Trophoblast cell (in vitro differentiated cells and primary cell): ENCODE measurements at regions not wholly inside any gene's neighbourhood (a gene's known extent, or its start where the extent isn't known, plus 50 kb on each side); places are given as distances from the start of the nearest gene placed in this dataset.

ENCODE experiments used
- DNase-seq, 2 donors: peaks; one replicate each; pipeline ENCODE4 v3.0.0-alpha.2; 2016
- H2AFZ ChIP-seq: 2 replicates; pipeline ENCODE4 v1.6.1; 2013; ENCODE audit warnings: low read length, moderate library complexity, mild to moderate bottlenecking; ENCODE audit not compliant: insufficient read depth, poor library complexity
- H2AK5ac ChIP-seq: 2 replicates; pipeline ENCODE4 v1.6.1; 2013; ENCODE audit warnings: mild to moderate bottlenecking, low read length
- H2BK120ac ChIP-seq: 2 replicates; pipeline ENCODE4 v1.6.1; 2013; ENCODE audit warnings: low read length, mild to moderate bottlenecking, moderate library complexity; ENCODE audit not compliant: insufficient read depth, poor library complexity
- H2BK12ac ChIP-seq: 2 replicates; pipeline ENCODE4 v1.6.1; 2013; ENCODE audit warnings: mild to moderate bottlenecking, low read length, moderate library complexity
- H2BK5ac ChIP-seq: 2 replicates; pipeline ENCODE4 v1.6.1; 2013; ENCODE audit warnings: low read length, low read depth, moderate library complexity, mild to moderate bottlenecking; ENCODE audit not compliant: poor library complexity
- H3K14ac ChIP-seq: 2 replicates; pipeline ENCODE4 v1.6.1; 2013; ENCODE audit warnings: mild to moderate bottlenecking, low read length
- H3K18ac ChIP-seq: 2 replicates; pipeline ENCODE4 v1.6.1; 2013; ENCODE audit warnings: mild to moderate bottlenecking, low read length
- H3K23ac ChIP-seq: 2 replicates; pipeline ENCODE4 v1.6.1; 2013; ENCODE audit warnings: low read length
- H3K27ac ChIP-seq: 2 replicates; pipeline ENCODE4 v1.5.1; 2013; ENCODE audit warnings: low read depth, mild to moderate bottlenecking, inconsistent platforms, low read length, moderate library complexity
- H3K27me3 ChIP-seq: 2 replicates; pipeline ENCODE4 v1.6.1; 2013; ENCODE audit warnings: inconsistent platforms, mild to moderate bottlenecking, low read length, moderate library complexity; ENCODE audit not compliant: insufficient read depth
- H3K36me3 ChIP-seq, 2 experiments: 1 replicate in 1 of 2; 2 replicates in 1 of 2; pipeline ENCODE4 v1.6.1; 2013; ENCODE audit warnings: low read length in 2 of 2, mild to moderate bottlenecking in 2 of 2, moderate library complexity in 1 of 2; ENCODE audit not compliant: insufficient read depth in 2 of 2, control insufficient read depth in 1 of 2
- H3K4ac ChIP-seq: 2 replicates; pipeline ENCODE4 v1.6.1; 2013; ENCODE audit warnings: low read depth, mild to moderate bottlenecking, low read length, moderate library complexity
- H3K4me1 ChIP-seq, 2 experiments: 1 replicate in 1 of 2; 2 replicates in 1 of 2; pipeline ENCODE4 v1.6.1; 2013; ENCODE audit warnings: low read length in 2 of 2, mild to moderate bottlenecking in 2 of 2, moderate library complexity in 1 of 2; ENCODE audit not compliant: insufficient read depth in 2 of 2, control insufficient read depth in 1 of 2
- H3K4me2 ChIP-seq: 2 replicates; pipeline ENCODE4 v1.6.1; 2013; ENCODE audit warnings: inconsistent platforms, mild to moderate bottlenecking, low read length, moderate library complexity
- H3K4me3 ChIP-seq: 2 replicates; pipeline ENCODE4 v1.5.1; 2013; ENCODE audit warnings: mild to moderate bottlenecking, low read depth, low read length, inconsistent platforms
- H3K79me1 ChIP-seq: one replicate; pipeline ENCODE4 v1.6.1; 2013; ENCODE audit warnings: low read length
- H3K79me2 ChIP-seq: 2 replicates; pipeline ENCODE4 v1.6.1; 2013; ENCODE audit warnings: low read length, mild to moderate bottlenecking; ENCODE audit not compliant: control insufficient read depth, insufficient read depth, poor library complexity
- H3K9ac ChIP-seq: 2 replicates; pipeline ENCODE4 v1.6.1; 2013; ENCODE audit warnings: mild to moderate bottlenecking, low read length
- H3K9me3 ChIP-seq: 2 replicates; pipeline ENCODE4 v1.6.1; 2013; ENCODE audit warnings: low read depth, mild to moderate bottlenecking, control low read depth, inconsistent platforms, low read length; ENCODE audit not compliant: insufficient read depth
- H4K12ac ChIP-seq: 2 replicates; pipeline ENCODE4 v1.6.1; 2013; ENCODE audit warnings: low read depth, mild to moderate bottlenecking, low read length, moderate library complexity
- H4K8ac ChIP-seq: 2 replicates; pipeline ENCODE4 v1.6.1; 2013; ENCODE audit warnings: low read depth, mild to moderate bottlenecking, low read length, moderate library complexity
- H4K91ac ChIP-seq: one replicate; pipeline ENCODE4 v1.6.1; 2013; ENCODE audit warnings: low read depth, mild to moderate bottlenecking, low read length, moderate library complexity
- WGBS: extraction: QIAGEN DNeasy Blood & Tissue Kit; methylation state at CpG from one replicate; pipeline ENCODE4 v1.1.7; 2013; ENCODE audit warnings: missing lambda C conversion rate; ENCODE audit not compliant: insufficient read length, insufficient coverage; ENCODE audit errors: extremely low coverage; 5-methylcytosine and 5-hydroxymethylcytosine counted together

DNA sequence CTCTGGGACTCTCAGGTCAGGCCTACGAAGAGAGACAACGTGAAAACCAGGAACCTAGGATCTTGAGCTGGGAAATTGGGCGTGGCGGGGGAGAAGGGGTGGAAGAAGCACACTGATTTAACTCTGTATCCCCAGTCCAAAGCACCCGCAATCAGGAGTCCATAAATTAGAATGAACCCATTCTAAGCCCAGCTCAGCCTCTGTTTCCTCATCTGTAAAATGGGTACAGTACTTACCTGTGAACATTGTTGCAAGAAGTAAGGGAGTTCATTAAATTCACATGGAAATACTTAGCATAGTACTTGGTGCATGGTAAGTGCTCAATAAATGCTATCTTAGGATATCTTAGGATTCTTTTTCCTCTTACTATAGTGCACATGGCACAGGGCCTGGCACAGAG is 326.7 kb downstream of the BCOR start:
- H4K12ac ChIP-seq, result no peak overlapping the region
- H3K9ac ChIP-seq, result no peak overlapping the region
- no peak overlapping the region for H3K14ac ChIP-seq
- H3K4ac ChIP-seq, result no peak overlapping the region
- no peak for DNase-seq
- H3K18ac ChIP-seq, result no peak overlapping the region
- no peak overlapping the region for H3K23ac ChIP-seq
- H3K27ac ChIP-seq, result no peak overlapping the region
- H3K4me3 ChIP-seq, result no peak overlapping the region
- H2AFZ ChIP-seq, result no peak overlapping the region
- peaks cover 3 to 9% of the 10 kb centered on the region in 2 experiments for H3K4me1 ChIP-seq
- no peak overlapping the region for H4K8ac ChIP-seq
- H2BK5ac ChIP-seq, result no peak overlapping the region
- H2BK12ac ChIP-seq, result no peak overlapping the region
- no CpG with 5 or more reads among the region's 5 CpGs for WGBS
- H4K91ac ChIP-seq, result no peak overlapping the region
- no peak overlapping the region for H2AK5ac ChIP-seq
- no peaks in the 10 kb centered on the region for H3K36me3 ChIP-seq
- no peaks in the 10 kb centered on the region for H3K9me3 ChIP-seq
- H3K27me3 ChIP-seq, result no peaks in the 10 kb centered on the region
- H3K79me2 ChIP-seq, result no peaks in the 10 kb centered on the region
- H3K79me1 ChIP-seq, result no peaks in the 10 kb centered on the region
- no peak overlapping the region for H3K4me2 ChIP-seq
- H2BK120ac ChIP-seq, result no peak overlapping the region

DNA sequence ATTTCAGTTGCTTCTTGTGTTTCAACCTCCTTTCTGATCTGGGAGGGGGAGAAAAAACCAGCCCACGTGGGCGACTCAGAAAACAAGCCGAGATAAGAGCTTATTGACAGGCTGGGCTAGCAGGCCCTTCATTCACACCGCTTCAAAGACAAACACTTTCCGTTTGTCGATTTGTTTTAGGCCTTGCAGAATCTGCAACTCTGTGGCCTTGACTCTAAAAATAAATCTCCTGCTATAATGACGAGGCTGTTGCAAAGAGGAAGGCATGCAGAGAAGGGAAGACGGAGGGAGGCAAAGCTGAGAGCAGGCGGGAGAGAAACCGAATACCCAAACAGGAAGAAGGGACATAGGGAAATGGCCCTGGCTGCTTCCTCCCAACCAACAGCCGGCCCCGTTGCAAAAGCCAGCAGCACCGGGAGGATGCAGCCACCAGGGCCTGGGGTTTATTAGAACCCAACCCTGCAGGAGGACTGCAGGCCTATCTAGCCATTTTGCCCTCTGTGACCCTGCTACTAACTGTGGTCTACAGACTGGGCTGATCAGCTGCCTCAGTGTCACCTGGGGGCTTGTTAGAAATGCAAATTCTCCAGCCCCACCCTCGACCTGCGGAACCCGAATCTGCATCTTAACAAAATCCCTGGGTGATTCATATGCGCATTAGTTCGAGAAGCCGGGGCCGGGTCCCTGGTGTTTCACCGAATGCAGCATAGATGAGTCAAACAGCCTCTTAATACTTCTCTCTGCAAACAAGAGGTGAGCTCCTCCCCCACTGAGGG is 325.5 kb downstream of the BCOR start:
- Histone ChIP-seq H3K4me2 (no peak overlapping the region), H3K18ac (no peak overlapping the region), H4K91ac (no peak overlapping the region), H2BK120ac (no peak overlapping the region), H3K27me3 (no peaks in the 10 kb centered on the region), H3K36me3 (no peaks in the 10 kb centered on the region), H3K23ac (no peak overlapping the region), H3K4me1 (peaks cover 0 to 9% of the 10 kb centered on the region in 2 experiments), H3K4me3 (no peak overlapping the region), H3K9me3 (no peaks in the 10 kb centered on the region), H3K4ac (no peak overlapping the region), H4K8ac (no peak overlapping the region), H3K79me2 (no peaks in the 10 kb centered on the region), H4K12ac (no peak overlapping the region), H2BK12ac (no peak overlapping the region), H3K9ac (no peak overlapping the region), H2AK5ac (no peak overlapping the region), H3K27ac (no peak overlapping the region), H2AFZ (peak overlapping the region; percentile 52), H3K79me1 (no peaks in the 10 kb centered on the region), H3K14ac (no peak overlapping the region), H2BK5ac (no peak overlapping the region)
- WGBS, result no CpG with 5 or more reads among the region's 21 CpGs
- no peak for DNase-seq

DNA sequence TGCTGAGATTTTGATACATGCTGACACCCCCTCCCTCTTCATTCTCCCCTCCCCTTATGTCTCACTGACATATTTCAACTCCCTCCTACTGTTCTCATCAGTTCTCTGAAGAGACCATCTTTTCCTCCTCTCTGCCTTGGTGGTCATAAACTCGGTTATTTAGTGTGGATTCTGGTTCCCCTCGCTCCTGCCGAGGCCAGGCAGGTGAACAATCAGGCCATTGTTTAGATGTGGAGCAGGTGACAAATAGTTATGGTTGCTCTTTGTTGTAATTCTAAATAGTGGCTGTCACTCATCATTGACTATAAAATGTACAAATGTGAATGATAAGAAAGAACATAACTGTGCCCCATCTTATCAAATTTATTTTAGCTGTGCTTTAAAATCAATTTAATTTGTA is 324.6 kb downstream of the BCOR start:
- Histone ChIP-seq H2AFZ (no peak overlapping the region), H3K36me3 (no peaks in the 10 kb centered on the region), H2BK5ac (no peak overlapping the region), H3K27me3 (no peaks in the 10 kb centered on the region), H3K4ac (no peak overlapping the region), H2BK12ac (no peak overlapping the region), H2BK120ac (no peak overlapping the region), H3K14ac (no peak overlapping the region), H3K4me3 (no peak overlapping the region), H3K9ac (no peak overlapping the region), H3K4me1 (peaks cover 0 to 9% of the 10 kb centered on the region in 2 experiments), H3K9me3 (no peaks in the 10 kb centered on the region), H3K23ac (no peak overlapping the region), H3K18ac (no peak overlapping the region), H4K8ac (no peak overlapping the region), H3K79me2 (no peaks in the 10 kb centered on the region), H4K91ac (no peak overlapping the region), H3K27ac (no peak overlapping the region), H2AK5ac (no peak overlapping the region), H3K79me1 (no peaks in the 10 kb centered on the region), H4K12ac (no peak overlapping the region), H3K4me2 (no peak overlapping the region)
- DNase-seq, result no peak
- WGBS, result no CpG with 5 or more reads among the region's 3 CpGs

DNA sequence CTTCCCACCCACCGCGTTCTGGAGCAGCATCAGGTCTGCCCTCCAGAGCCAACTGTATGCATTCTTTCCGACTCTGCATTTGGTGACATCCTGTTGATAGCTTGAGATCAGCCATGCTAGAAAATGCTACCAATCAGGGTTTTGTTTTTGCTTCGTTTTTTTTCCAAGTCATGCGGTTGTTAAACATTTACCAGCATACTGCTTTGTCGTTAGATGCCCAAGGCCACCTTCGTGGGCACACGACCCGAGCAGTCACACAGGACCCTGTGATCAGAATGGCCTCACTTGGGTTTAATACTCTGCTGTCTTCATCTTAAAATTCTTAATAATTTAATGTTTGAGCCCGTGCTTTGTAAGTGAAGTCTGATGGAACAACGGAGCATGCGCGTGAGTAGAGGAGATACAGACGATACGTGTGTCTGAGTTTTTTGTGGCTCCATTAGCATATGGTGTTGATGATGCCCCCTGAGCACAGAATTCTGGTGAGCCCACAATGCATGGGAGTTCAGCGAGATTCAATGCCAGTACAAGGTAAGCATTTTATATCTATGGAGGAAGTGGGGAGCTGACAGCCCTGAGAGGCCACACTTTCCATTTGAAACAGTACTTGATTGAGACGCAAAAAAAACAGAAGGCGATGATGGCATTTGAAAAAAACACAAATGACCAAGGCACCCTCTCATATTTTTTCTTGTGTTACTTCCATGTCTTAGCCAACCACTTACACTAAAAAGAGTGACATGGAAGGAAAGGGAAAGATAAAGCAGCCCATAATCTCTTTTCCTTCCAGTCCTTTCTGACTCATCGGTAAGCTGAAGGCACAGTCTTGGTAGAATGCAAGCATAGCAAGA is 323.6 kb downstream of the BCOR start:
- Histone ChIP-seq H3K4ac (no peak overlapping the region), H4K91ac (no peak overlapping the region), H3K4me1 (peaks cover 0 to 9% of the 10 kb centered on the region in 2 experiments), H3K18ac (no peak overlapping the region), H2BK5ac (no peak overlapping the region), H3K9ac (no peak overlapping the region), H3K79me1 (no peaks in the 10 kb centered on the region), H2BK12ac (no peak overlapping the region), H3K36me3 (no peaks in the 10 kb centered on the region), H2AFZ (no peak overlapping the region), H3K79me2 (no peaks in the 10 kb centered on the region), H3K4me2 (no peak overlapping the region), H2AK5ac (no peak overlapping the region), H3K9me3 (no peaks in the 10 kb centered on the region), H3K14ac (no peak overlapping the region), H4K8ac (no peak overlapping the region), H3K23ac (no peak overlapping the region), H2BK120ac (no peak overlapping the region), H3K27ac (no peak overlapping the region), H4K12ac (no peak overlapping the region), H3K27me3 (no peaks in the 10 kb centered on the region), H3K4me3 (no peak overlapping the region)
- no peak for DNase-seq
- no CpG with 5 or more reads among the region's 19 CpGs for WGBS
